Left ventricle myocardium inferior (tissue), 1 donor: ENCODE measurements at regions not wholly inside any gene's neighbourhood (a gene's known extent, or its start where the extent isn't known, plus 50 kb on each side); places are given as distances from the start of the nearest gene placed in this dataset.
"Not testable (repeated sequence)": the region's sequence is repeated elsewhere in the genome, so short reads cannot be mapped to it uniquely, and the experiment has no call there.

Experiments
- DNase-seq: peaks from one replicate; pipeline ENCODE4 v3.0.0-alpha.2; 2020
- H3K27ac ChIP-seq: fragments of 200-600 bp; replicated peaks from 2 replicates; pipeline ENCODE4 v1.8.0; 2021
- H3K27me3 ChIP-seq: fragments of 200-600 bp; 2 replicates; pipeline ENCODE4 v1.8.0; 2021; ENCODE audit warnings: low read depth
- H3K36me3 ChIP-seq: fragments of 200-600 bp; 2 replicates; pipeline ENCODE4 v1.8.0; 2021
- H3K4me1 ChIP-seq: fragments of 200-600 bp; 2 replicates; pipeline ENCODE4 v1.8.0; 2021
- H3K4me3 ChIP-seq: fragments of 200-600 bp; 2 replicates; pipeline ENCODE4 v1.8.0; 2021; ENCODE audit warnings: mild to moderate bottlenecking, moderate library complexity
- H3K9me3 ChIP-seq: fragments of 200-600 bp; replicated peaks from 2 replicates; pipeline ENCODE4 v1.8.0; 2021
- intact Hi-C: fragments of 100-400 bp; cut with micrococcal nuclease; formaldehyde crosslinking; loops from one replicate; pipeline ENCODE4 v1.11.0; 2022
- TF ChIP-seq, protein P1 (sequence below): fragments of 200-600 bp; IDR thresholded peaks from 2 replicates; pipeline ENCODE4 v1.8.0; 2021; ENCODE audit warnings: antibody characterized with exemption, mild to moderate bottlenecking, borderline replicate concordance
- donor health status: DM: no; HTN: yes; CAD: no; lungs with severe emphysema.

DNA sequence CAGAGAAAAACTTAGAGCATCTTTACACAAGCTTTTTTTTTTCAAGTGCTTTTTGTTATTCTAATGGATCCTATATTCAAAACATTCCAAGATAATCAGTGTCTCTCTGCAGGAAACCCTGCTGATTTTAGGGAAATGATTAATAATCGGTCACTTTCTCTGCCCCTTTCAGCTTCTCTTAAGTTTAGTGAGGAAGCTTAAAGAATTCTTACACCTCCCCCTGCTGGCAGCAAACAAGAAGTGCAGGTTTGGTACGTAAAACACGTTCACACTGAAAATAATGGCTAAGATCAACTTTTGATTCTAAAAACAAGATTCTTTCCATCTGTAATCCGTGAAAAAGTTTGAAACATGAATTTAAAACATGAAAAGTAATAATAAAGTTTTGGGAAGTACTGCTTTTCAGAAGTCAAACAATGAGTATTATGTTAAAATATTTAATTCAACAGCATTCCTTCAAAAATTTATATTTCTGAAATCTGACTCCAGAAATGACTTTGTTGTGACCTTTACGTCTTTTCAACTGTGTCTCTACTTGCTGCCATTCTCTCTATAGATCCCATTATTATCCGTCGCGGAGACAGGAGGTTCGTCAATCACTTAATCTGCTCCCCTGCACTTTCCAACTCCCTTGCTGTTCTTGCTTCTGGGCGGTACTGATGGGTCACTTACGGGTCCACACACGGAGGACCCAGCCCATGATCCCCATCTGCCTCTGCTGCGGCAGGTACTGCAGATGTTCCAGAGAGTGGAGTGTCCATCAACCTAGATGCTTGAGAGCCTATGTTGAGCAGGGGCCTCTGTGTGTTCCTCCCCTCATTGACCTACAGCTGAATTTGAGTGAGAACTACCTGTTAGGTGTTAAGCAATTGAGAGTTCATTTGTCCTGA, 203.1 kb upstream of the EDNRB start:
- H3K9me3 ChIP-seq: no peaks in the 10 kb centered on the region
- no peak overlapping the region for H3K27ac ChIP-seq
- H3K36me3 ChIP-seq: no peaks in the 10 kb centered on the region
- H3K4me3 ChIP-seq: no peak overlapping the region
- peaks cover 12% of the 10 kb centered on the region for H3K27me3 ChIP-seq
- peak; percentile 31 for DNase-seq
- TF ChIP-seq, protein P1, sequence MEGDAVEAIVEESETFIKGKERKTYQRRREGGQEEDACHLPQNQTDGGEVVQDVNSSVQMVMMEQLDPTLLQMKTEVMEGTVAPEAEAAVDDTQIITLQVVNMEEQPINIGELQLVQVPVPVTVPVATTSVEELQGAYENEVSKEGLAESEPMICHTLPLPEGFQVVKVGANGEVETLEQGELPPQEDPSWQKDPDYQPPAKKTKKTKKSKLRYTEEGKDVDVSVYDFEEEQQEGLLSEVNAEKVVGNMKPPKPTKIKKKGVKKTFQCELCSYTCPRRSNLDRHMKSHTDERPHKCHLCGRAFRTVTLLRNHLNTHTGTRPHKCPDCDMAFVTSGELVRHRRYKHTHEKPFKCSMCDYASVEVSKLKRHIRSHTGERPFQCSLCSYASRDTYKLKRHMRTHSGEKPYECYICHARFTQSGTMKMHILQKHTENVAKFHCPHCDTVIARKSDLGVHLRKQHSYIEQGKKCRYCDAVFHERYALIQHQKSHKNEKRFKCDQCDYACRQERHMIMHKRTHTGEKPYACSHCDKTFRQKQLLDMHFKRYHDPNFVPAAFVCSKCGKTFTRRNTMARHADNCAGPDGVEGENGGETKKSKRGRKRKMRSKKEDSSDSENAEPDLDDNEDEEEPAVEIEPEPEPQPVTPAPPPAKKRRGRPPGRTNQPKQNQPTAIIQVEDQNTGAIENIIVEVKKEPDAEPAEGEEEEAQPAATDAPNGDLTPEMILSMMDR: peak; percentile 89
- peaks cover 8% of the 10 kb centered on the region for H3K4me1 ChIP-seq
- intact Hi-C loops: loop anchor here (2.0 kb wide), 1 partner anchor 343 kb away; no protein-coding TSS in a partner anchor

DNA sequence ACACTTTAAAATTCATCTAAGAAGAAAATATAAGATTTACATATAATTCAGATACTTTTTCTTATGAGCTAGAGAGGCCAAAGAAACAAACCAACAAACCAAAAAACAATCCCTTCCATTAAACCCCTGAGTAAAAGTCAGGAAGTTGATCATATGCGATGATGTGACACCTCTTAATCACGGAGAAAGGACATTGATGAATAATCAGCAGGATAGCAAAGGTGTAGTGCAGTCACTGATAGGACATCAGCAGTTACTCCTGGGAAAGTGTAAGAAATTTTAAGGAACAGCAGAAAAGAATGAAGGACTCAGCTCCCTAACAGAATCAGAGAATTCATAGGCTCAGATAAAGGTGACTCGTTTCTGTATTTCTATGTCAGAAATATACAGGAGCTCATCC, 202.4 kb upstream of the EDNRB start:
- Histone ChIP-seq H3K27me3 (peaks cover 12% of the 10 kb centered on the region), H3K4me3 (no peak overlapping the region), H3K4me1 (peaks cover 8% of the 10 kb centered on the region), H3K9me3 (peaks cover under 1% of the 10 kb centered on the region), H3K27ac (no peak overlapping the region), H3K36me3 (no peaks in the 10 kb centered on the region)
- DNase-seq: no peak
- intact Hi-C loops: no loop called here
- TF ChIP-seq, protein P1: no peak

DNA sequence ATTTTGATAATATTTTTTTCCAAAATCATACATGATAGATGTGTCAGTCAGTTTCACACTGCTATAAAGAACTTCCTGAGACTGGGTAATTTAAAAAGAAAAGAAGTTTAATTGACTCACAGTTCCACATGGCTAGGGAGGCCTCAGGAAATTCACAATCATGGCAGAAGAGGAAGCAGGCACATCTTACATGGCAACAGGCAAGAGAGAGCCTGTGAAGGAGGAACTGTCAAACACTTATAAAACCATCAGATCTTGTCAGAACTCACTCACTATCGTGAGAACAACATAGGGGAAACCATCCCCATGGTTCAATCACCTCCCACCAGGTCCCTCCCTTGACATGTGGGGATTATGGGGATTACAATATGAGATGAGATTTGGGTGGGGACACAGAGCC, 201.5 kb upstream of the EDNRB start:
- H3K36me3 ChIP-seq, DNase-seq, intact Hi-C loops, H3K4me1 ChIP-seq, H3K9me3 ChIP-seq, H3K4me3 ChIP-seq: not testable (repeated sequence)
- Histone ChIP-seq H3K27me3 (peaks cover 12% of the 10 kb centered on the region), H3K27ac (peak overlapping the region; percentile 6)

DNA sequence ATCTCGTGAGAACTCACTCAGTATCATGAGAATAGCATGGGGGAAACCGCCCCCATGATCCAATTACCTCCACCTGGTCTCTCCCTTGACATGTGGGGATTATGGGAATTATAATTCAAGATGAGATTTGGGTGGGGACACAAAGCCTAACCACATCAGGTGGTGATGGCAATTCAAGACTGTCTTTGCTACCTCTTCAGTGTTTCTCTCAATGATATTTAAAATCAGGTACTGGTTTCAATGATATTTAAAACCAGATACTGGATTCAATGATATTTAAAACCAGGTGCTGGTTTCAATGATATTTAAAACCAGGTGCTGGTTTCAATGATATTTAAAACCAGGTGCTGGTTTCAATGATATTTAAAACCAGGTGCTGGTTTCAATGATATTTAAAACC, 198.4 kb upstream of the EDNRB start:
- H3K27ac ChIP-seq, intact Hi-C loops: not testable (repeated sequence)

DNA sequence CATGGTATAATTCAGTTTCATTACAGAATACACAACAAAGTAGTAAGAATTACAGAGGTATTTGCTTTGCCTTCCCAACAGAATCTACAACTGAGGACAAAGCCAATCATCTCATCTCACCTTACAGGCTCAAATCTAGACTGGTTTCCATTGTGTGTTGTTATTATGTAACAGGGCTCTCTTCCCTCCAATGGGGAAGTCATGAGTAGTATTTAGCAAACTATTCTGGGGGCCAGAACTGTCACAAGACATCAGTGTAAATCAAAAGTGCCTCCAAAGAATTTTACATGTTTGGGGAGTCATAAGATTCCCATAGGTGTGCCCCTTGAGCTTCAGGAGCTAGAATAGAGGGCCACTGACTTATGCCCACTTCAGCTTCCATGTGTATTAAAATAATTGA, 187.0 kb upstream of the EDNRB start:
- no peak overlapping the region for H3K27ac ChIP-seq
- intact Hi-C loops: no loop called here
- no peak for DNase-seq
- no peaks in the 10 kb centered on the region for H3K36me3 ChIP-seq
- H3K9me3 ChIP-seq: peaks cover 7% of the 10 kb centered on the region
- no peaks in the 10 kb centered on the region for H3K4me1 ChIP-seq
- no peaks in the 10 kb centered on the region for H3K27me3 ChIP-seq
- TF ChIP-seq, protein P1: no peak
- H3K4me3 ChIP-seq: no peak overlapping the region

More for the DNA sequence above, 198.4 kb upstream of the EDNRB start:
- peaks cover 38% of the 10 kb centered on the region for H3K9me3 ChIP-seq
- not testable (repeated sequence) for H3K4me1 ChIP-seq, H3K36me3 ChIP-seq, H3K4me3 ChIP-seq, DNase-seq, H3K27me3 ChIP-seq

DNA sequence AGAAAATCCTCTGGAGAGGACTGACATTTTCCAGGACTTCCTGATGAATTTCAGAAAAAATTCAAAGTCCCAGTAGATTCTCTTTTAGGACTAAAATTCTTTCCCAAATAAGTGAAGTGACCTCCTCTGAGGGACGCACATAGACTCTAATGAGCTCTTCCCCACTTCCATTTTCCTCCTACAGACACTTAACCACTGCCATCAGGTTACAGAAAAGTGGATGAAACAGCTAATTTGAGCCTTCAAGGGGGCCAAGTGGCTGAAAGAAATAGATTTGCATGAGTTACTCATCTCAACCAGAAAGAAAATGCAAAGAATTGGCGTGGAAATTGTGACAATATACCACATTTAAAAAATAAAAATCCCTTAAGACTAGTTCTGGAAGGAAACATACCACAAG, 185.3 kb upstream of the EDNRB start:
- H3K9me3 ChIP-seq: no peaks in the 10 kb centered on the region
- intact Hi-C loops: no loop called here
- no peak overlapping the region for H3K4me3 ChIP-seq
- peak overlapping the region; percentile 10 for H3K27ac ChIP-seq
- no peak for DNase-seq
- H3K4me1 ChIP-seq: no peaks in the 10 kb centered on the region
- no peaks in the 10 kb centered on the region for H3K27me3 ChIP-seq
- TF ChIP-seq, protein P1: no peak
- no peaks in the 10 kb centered on the region for H3K36me3 ChIP-seq
